ENCODE measurements at regions not wholly inside any gene's neighbourhood (a gene's known extent, or its start where the extent isn't known, plus 50 kb on each side); places are given as distances from the start of the nearest gene placed in this dataset.

DNA sequence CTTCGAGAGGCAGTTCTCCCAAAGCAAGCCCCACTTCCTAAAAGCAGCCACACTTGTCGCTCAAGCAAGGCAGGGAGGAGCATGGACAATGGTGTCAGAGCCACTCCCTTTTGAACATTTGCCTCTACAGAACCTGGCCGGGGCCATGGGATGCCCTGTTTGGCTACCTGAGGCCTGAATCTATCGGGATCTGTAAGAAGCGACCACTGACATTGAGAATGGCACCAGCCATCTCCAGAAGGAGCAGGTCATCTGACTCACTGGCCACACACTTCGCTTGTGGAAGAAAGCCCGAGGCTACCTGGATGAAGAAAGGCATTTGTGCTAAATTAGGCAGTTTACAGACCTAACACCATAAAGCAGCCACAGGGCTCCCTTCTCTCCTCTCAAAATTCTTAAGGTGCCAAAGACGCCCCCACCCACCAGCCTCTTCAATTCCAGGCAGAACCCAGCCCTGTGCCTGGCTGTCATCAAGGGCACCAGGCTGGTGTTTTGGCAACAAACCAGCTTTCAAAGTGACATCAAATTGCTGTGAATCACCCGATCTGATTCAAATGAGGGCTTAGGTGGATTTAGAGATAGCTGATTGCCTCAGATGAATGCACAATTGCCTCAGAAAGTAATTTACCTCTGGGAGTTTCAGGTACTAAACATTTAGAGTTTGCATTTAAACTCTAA lies 104.8 kb downstream of the ETS2 start:
- no peak for TF ChIP-seq POLR2A (IDR thresholded peaks at IDR 0.05; ENCODE audit: low read depth, low read length)
- no peak for TF ChIP-seq CTCF (conservative IDR thresholded peaks at IDR 0.05; ENCODE audit: low read depth, low read length)
- TF ChIP-seq MXI1 (IDR thresholded peaks at IDR 0.05; ENCODE audit: borderline replicate concordance, low read depth, low read length) = no peak
